Upper lobe of left lung (tissue), 4 donors: ENCODE measurements at regions not wholly inside any gene's neighbourhood (a gene's known extent, or its start where the extent isn't known, plus 50 kb on each side); places are given as distances from the start of the nearest gene placed in this dataset.

ENCODE experiments used
- POLR2A ChIP-seq, 4 donors: fragments of 450-650 bp; IDR thresholded peaks; one replicate each; pipeline ENCODE4 v1.5.1; 2016 to 2017; ENCODE audit warnings: antibody characterized with exemption in 4 of 4, mild to moderate bottlenecking in 2 of 4
- POLR2AphosphoS5 ChIP-seq, 2 donors: sonication (generic); formaldehyde crosslinking; IDR thresholded peaks; one replicate each; pipeline ENCODE4 v1.5.1; 2017; ENCODE audit warnings: antibody characterized with exemption in 2 of 2

- TF ChIP-seq POLR2A (IDR thresholded peaks at IDR 0.05) (no peak), POLR2AphosphoS5 (IDR thresholded peaks at IDR 0.05) (no peak)
Measured at GRCh38 chr2:105653302-105653701, 91.4 kb upstream of the NCK2 start.
